H1 (cell line): ENCODE measurements at regions not wholly inside any gene's neighbourhood (a gene's known extent, or its start where the extent isn't known, plus 50 kb on each side); places are given as distances from the start of the nearest gene placed in this dataset.

ENCODE experiments used
- CTCF ChIA-PET: fragments of 300-600 bp; sonication (Branson Sonifier 250); formaldehyde crosslinking; loops from one replicate; lab custom pipeline; 2021; ENCODE audit not compliant: partially characterized antibody; lab: Charles Lee
- POLR2A ChIA-PET: fragments of 300-600 bp; sonication (Branson Sonifier 250); formaldehyde crosslinking; loops from one replicate; lab custom pipeline; 2021; ENCODE audit warnings: inconsistent platforms; ENCODE audit not compliant: partially characterized antibody; lab: Charles Lee
- DNase-seq, 2 experiments: peaks; one replicate each; pipeline versions ENCODE4 v3.0.0 to v3.0.0-alpha.2; 2010 to 2022; ENCODE audit warnings: low spot score in 2 of 2, low read depth in 1 of 2, mixed read lengths in 1 of 2
- FAIRE-seq: peaks from 2 replicates; lab custom pipeline; 2011; peaks lifted over from hg19 to GRCh38; lab: Jason Lieb, UNC
- H2AFZ ChIP-seq: 2 replicates; pipeline ENCODE4 v1.8.1; 2012; ENCODE audit warnings: low read length, inconsistent platforms
- H2AK5ac ChIP-seq: 2 replicates; pipeline ENCODE4 v1.6.1; 2013; ENCODE audit warnings: low read depth, low read length
- H2BK120ac ChIP-seq: replicated peaks from 2 replicates; pipeline ENCODE3; 2013; ENCODE audit warnings: low read depth, low read length, inconsistent platforms
- H2BK12ac ChIP-seq: 2 replicates; pipeline ENCODE4 v1.6.1; 2013; ENCODE audit warnings: low read depth, low read length
- H2BK15ac ChIP-seq: 2 replicates; pipeline ENCODE4 v1.6.1; 2013; ENCODE audit warnings: low read length
- H2BK20ac ChIP-seq: 2 replicates; pipeline ENCODE4 v1.6.1; 2013; ENCODE audit warnings: low read length
- H2BK5ac ChIP-seq: 2 replicates; pipeline ENCODE4 v1.6.1; 2013; ENCODE audit warnings: low read depth, low read length
- H3K14ac ChIP-seq: 2 replicates; pipeline ENCODE4 v1.6.1; 2013; ENCODE audit warnings: inconsistent platforms; ENCODE audit not compliant: insufficient read length
- H3K18ac ChIP-seq: 2 replicates; pipeline ENCODE4 v1.6.1; 2013; ENCODE audit warnings: low read length; ENCODE audit errors: extremely low read depth
- H3K23ac ChIP-seq: 2 replicates; pipeline ENCODE4 v1.6.1; 2013; ENCODE audit warnings: inconsistent platforms; ENCODE audit not compliant: insufficient read length
- H3K23me2 ChIP-seq: 2 replicates; pipeline ENCODE4 v1.6.1; 2013; ENCODE audit warnings: low read depth, low read length
- H3K27ac ChIP-seq: 2 replicates; pipeline ENCODE4 v1.6.1; 2011; ENCODE audit warnings: low read depth, low read length, inconsistent platforms
- H3K27me3 ChIP-seq, 4 experiments: replicated peaks in 1 of 4; 1 replicate in 1 of 4; 2 replicates in 3 of 4; pipeline versions ENCODE4 v1.6.1 to v1.8.1; 2011 to 2013; ENCODE audit warnings: low read length in 3 of 4, mild to moderate bottlenecking in 3 of 4, inconsistent platforms in 2 of 4, mixed read lengths in 2 of 4, moderate library complexity in 1 of 4; ENCODE audit not compliant: control insufficient read depth in 3 of 4, insufficient read depth in 3 of 4; ENCODE audit errors: extremely low read depth in 1 of 4
- H3K36me3 ChIP-seq, 4 experiments: 2 replicates each; pipeline versions ENCODE4 v1.6.1 to v1.8.1; 2011 to 2013; ENCODE audit warnings: mild to moderate bottlenecking in 4 of 4, low read length in 3 of 4, moderate library complexity in 2 of 4, control low read depth in 1 of 4, inconsistent platforms in 1 of 4; ENCODE audit not compliant: insufficient read depth in 4 of 4, control insufficient read depth in 2 of 4
- H3K4ac ChIP-seq: replicated peaks from 2 replicates; pipeline ENCODE3; 2013; ENCODE audit warnings: low read length, low read depth, mixed read lengths, inconsistent platforms; ENCODE audit not compliant: insufficient read length
- H3K4me1 ChIP-seq, 4 experiments: replicated peaks in 1 of 4; 1 replicate in 1 of 4; 2 replicates in 3 of 4; pipeline versions ENCODE4 v1.6.1 to v1.8.1; 2011 to 2013; ENCODE audit warnings: low read length in 3 of 4, inconsistent platforms in 2 of 4, mixed read lengths in 1 of 4; ENCODE audit not compliant: insufficient read depth in 4 of 4, control insufficient read depth in 3 of 4
- H3K4me2 ChIP-seq, 2 experiments: 2 replicates each; pipeline versions ENCODE4 v1.6.1 to v1.8.1; 2011 to 2013; ENCODE audit warnings: low read depth in 2 of 2, low read length in 2 of 2, control low read depth in 1 of 2, inconsistent platforms in 1 of 2, mild to moderate bottlenecking in 1 of 2; ENCODE audit not compliant: insufficient read depth in 1 of 2
- H3K4me3 ChIP-seq, 4 experiments: fragments of 200-600, 300-600 bp in 1 of 4; sonication (generic), shearing (Covaris generic), sonication (Bioruptor Twin) in 1 of 4; 2 replicates each; pipeline versions ENCODE4 v1.5.1 to v1.8.1; 2011 to 2016; ENCODE audit warnings: low read length in 4 of 4, low read depth in 3 of 4, control low read depth in 2 of 4, inconsistent platforms in 2 of 4, mild to moderate bottlenecking in 2 of 4, mixed read lengths in 1 of 4, moderate library complexity in 1 of 4; ENCODE audit not compliant: insufficient read depth in 2 of 4; ENCODE audit errors: extremely low read depth in 1 of 4
- H3K56ac ChIP-seq: replicated peaks from 2 replicates; pipeline ENCODE3; 2013; ENCODE audit warnings: low read depth, mild to moderate bottlenecking, mixed read lengths, low read length, inconsistent platforms; ENCODE audit not compliant: insufficient read length
- H3K79me1 ChIP-seq: 2 replicates; pipeline ENCODE4 v1.6.1; 2013; ENCODE audit warnings: low read depth, low read length, control low read depth
- H3K79me2 ChIP-seq, 2 experiments: 2 replicates each; pipeline versions ENCODE4 v1.6.1 to v1.8.1; 2012 to 2013; ENCODE audit warnings: low read length in 2 of 2, mild to moderate bottlenecking in 2 of 2, inconsistent platforms in 1 of 2; ENCODE audit not compliant: insufficient read depth in 2 of 2, control insufficient read depth in 1 of 2
- H3K9ac ChIP-seq, 4 experiments: replicated peaks in 1 of 4; 1 replicate in 1 of 4; 2 replicates in 3 of 4; pipeline versions ENCODE4 v1.6.1 to v1.8.1; 2011 to 2013; ENCODE audit warnings: low read depth in 3 of 4, low read length in 3 of 4, control low read depth in 2 of 4, mild to moderate bottlenecking in 2 of 4, moderate library complexity in 2 of 4, inconsistent platforms in 1 of 4; ENCODE audit errors: extremely low read depth in 1 of 4
- H3K9me3 ChIP-seq, 2 experiments: 2 replicates each; pipeline versions ENCODE4 v1.6.1 to v1.8.1; 2012 to 2013; ENCODE audit warnings: mild to moderate bottlenecking in 2 of 2, moderate library complexity in 2 of 2, control low read depth in 1 of 2, inconsistent platforms in 1 of 2, low read depth in 1 of 2, low read length in 1 of 2, mixed read lengths in 1 of 2; ENCODE audit not compliant: insufficient read depth in 2 of 2
- H4K20me1 ChIP-seq, 2 experiments: replicated peaks in 1 of 2; 2 replicates each; pipeline versions ENCODE3 to v1.8.1; 2011 to 2013; ENCODE audit warnings: inconsistent platforms in 2 of 2, low read length in 2 of 2, mild to moderate bottlenecking in 1 of 2; ENCODE audit not compliant: insufficient read depth in 2 of 2, control insufficient read depth in 1 of 2
- H4K5ac ChIP-seq: 2 replicates; pipeline ENCODE4 v1.6.1; 2013; ENCODE audit warnings: low read length, low read depth, mixed read lengths, inconsistent platforms; ENCODE audit not compliant: insufficient read length
- H4K8ac ChIP-seq: 2 replicates; pipeline ENCODE4 v1.8.0; 2013; ENCODE audit warnings: mild to moderate bottlenecking, moderate library complexity, low read length, inconsistent platforms; ENCODE audit not compliant: insufficient read depth; ENCODE audit errors: extremely low read depth
- H4K91ac ChIP-seq: replicated peaks from 2 replicates; pipeline ENCODE3; 2013; ENCODE audit warnings: low read length, mixed read lengths, inconsistent platforms; ENCODE audit not compliant: insufficient read length
- ASH2L ChIP-seq: fragments of 200-600, 300-600 bp; sonication (generic); IDR thresholded peaks from one replicate; pipeline ENCODE4 v1.7.1; 2017; ENCODE audit warnings: low read length
- BCL11A ChIP-seq, 2 experiments: IDR thresholded peaks; one replicate each; pipeline ENCODE4 v1.6.1; 2011; ENCODE audit warnings: low read depth in 2 of 2, low read length in 2 of 2, mild to moderate bottlenecking in 2 of 2
- E2F6 ChIP-seq: IDR thresholded peaks from 2 replicates; pipeline ENCODE4 v1.6.1; 2012; ENCODE audit warnings: inconsistent platforms
- HDAC6 ChIP-seq: IDR thresholded peaks from one replicate; pipeline ENCODE4 v1.7.1; 2012; ENCODE audit warnings: low read depth, mild to moderate bottlenecking, inconsistent platforms, low read length, moderate library complexity
- KDM4A ChIP-seq: IDR thresholded peaks from one replicate; pipeline ENCODE4 v1.7.1; 2012; ENCODE audit warnings: low read depth, mild to moderate bottlenecking, moderate library complexity, low read length, inconsistent platforms; ENCODE audit not compliant: severe bottlenecking
- MAFK ChIP-seq: IDR thresholded peaks from 2 replicates; pipeline ENCODE4 v1.6.1; 2012; ENCODE audit warnings: low read depth, mild to moderate bottlenecking, improper control_type of control experiment, low read length
- NRF1 ChIP-seq: IDR thresholded peaks from 2 replicates; pipeline ENCODE4 v1.6.1; 2011; ENCODE audit warnings: mild to moderate bottlenecking, low read depth, low read length, improper control_type of control experiment
- RAD21 ChIP-seq, 2 experiments: IDR thresholded peaks in 1 of 2; conservative IDR thresholded peaks in 1 of 2; 2 replicates each; pipeline ENCODE4 v1.6.1; 2011; ENCODE audit warnings: low read depth in 2 of 2, low read length in 2 of 2, improper control_type of control experiment in 1 of 2, inconsistent platforms in 1 of 2, mild to moderate bottlenecking in 1 of 2, moderate library complexity in 1 of 2
- RFX5 ChIP-seq: IDR thresholded peaks from 2 replicates; pipeline ENCODE4 v1.6.1; 2011; ENCODE audit warnings: low read depth, low read length, improper control_type of control experiment, borderline replicate concordance
- RNF2 ChIP-seq: fragments of 200-900, 300-1000 bp; sonication (generic); IDR thresholded peaks from 2 replicates; pipeline ENCODE4 v1.7.1; 2016; ENCODE audit warnings: borderline replicate concordance, low read depth, mild to moderate bottlenecking, antibody characterized with exemption, low read length; ENCODE audit not compliant: poor library complexity, severe bottlenecking; ENCODE audit errors: missing control alignments
- SIX5 ChIP-seq: IDR thresholded peaks from 2 replicates; pipeline ENCODE4 v1.6.1; 2011; ENCODE audit warnings: mild to moderate bottlenecking, low read depth, low read length
- SP2 ChIP-seq: IDR thresholded peaks from 2 replicates; pipeline ENCODE4 v1.6.1; 2012; ENCODE audit warnings: mild to moderate bottlenecking, low read length, inconsistent platforms
- SP4 ChIP-seq: IDR thresholded peaks from 2 replicates; pipeline ENCODE4 v1.6.1; 2012; ENCODE audit warnings: low read length, inconsistent platforms
- TAF7 ChIP-seq: optimal IDR thresholded peaks from 2 replicates; pipeline ENCODE3; 2011; ENCODE audit warnings: low read depth, mild to moderate bottlenecking, inconsistent platforms, low read length, moderate library complexity, borderline replicate concordance
- TEAD4 ChIP-seq: IDR thresholded peaks from 2 replicates; pipeline ENCODE4 v1.6.1; 2012; ENCODE audit warnings: low read depth, low read length, inconsistent platforms, mixed read lengths
- WGBS, 2 experiments: shearing (Covaris generic) in 1 of 2; methylation state at CpG; one replicate each; pipeline versions ENCODE4 v1.1.6 to v1.1.7; 2013 to 2015; ENCODE audit warnings: low lambda C conversion rate in 2 of 2, mixed read lengths in 2 of 2, inconsistent platforms in 1 of 2, low coverage in 1 of 2, missing lambda C conversion rate in 1 of 2; ENCODE audit not compliant: insufficient replicate concordance in 2 of 2, insufficient coverage in 1 of 2, insufficient read length in 1 of 2; ENCODE audit errors: extremely low coverage in 1 of 2, missing lambda C conversion rate in 1 of 2; 5-methylcytosine and 5-hydroxymethylcytosine counted together

DNA sequence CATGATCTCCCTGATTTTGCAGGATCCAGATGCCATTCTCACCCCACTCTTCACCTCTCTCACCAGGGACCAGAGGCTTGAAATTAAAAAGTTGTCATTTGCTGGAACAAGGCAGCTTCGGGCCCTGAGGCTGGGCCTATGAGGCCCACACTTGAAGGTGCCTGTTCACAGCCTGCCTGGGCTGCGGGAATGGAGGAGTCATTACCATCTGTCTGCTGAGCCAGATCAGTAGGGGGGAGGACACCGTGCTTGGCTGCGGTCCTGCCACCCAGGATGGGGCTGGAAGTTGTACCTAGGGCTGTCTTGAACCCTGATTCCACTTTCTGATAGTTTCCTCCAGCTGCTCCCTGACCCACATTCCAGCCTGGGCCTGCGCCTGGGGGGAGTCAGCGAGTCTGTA lies 208.3 kb upstream of the N4BP1 start:
- no peaks in the 10 kb centered on the region for H3K36me3 ChIP-seq
- no peak overlapping the region for H3K27ac ChIP-seq
- DNase-seq, result no peak
- H4K20me1 ChIP-seq, result no peaks in the 10 kb centered on the region
- H3K79me1 ChIP-seq, result no peaks in the 10 kb centered on the region
- no peaks in the 10 kb centered on the region for H3K9me3 ChIP-seq
- no peak overlapping the region for H2BK20ac ChIP-seq
- no peak overlapping the region for H4K8ac ChIP-seq
- H2BK12ac ChIP-seq, result no peak overlapping the region
- WGBS, 2 experiments, result 73% methylated on average over 6 of the region's 6 CpGs; no CpG with 5 or more reads in 1 of the 2 experiments
- ChIA-PET CTCF (interaction anchor here (1.3 kb wide), 1 partner anchor 13 kb away, joined by 5 read pairs; no protein-coding TSS in a partner anchor), POLR2A (no interaction called here)
- H3K4me2 ChIP-seq, result no peak overlapping the region
- no peak overlapping the region for H3K4me3 ChIP-seq
- H3K79me2 ChIP-seq, result no peaks in the 10 kb centered on the region
- no peak overlapping the region for H3K9ac ChIP-seq
- H2BK120ac ChIP-seq, result no peak overlapping the region
- no peak overlapping the region for H4K5ac ChIP-seq
- no peak overlapping the region for H3K23ac ChIP-seq
- H3K14ac ChIP-seq, result no peak overlapping the region
- no peaks in the 10 kb centered on the region for H3K23me2 ChIP-seq
- H3K27me3 ChIP-seq, result no peaks in the 10 kb centered on the region
- no peak overlapping the region for H2BK15ac ChIP-seq
- no peak overlapping the region for H3K18ac ChIP-seq
- H3K56ac ChIP-seq, result no peak overlapping the region
- no peak overlapping the region for H4K91ac ChIP-seq
- no peak overlapping the region for H2BK5ac ChIP-seq
- no peak overlapping the region for H3K4ac ChIP-seq
- no peaks in the 10 kb centered on the region; a peak in 1 of 7 replicates for H3K4me1 ChIP-seq
- H2AK5ac ChIP-seq, result no peak overlapping the region
- FAIRE-seq, result no peak
- H2AFZ ChIP-seq, result no peak overlapping the region
- TF ChIP-seq E2F6 (no peak), SIX5 (no peak), TAF7 (no peak), KDM4A (no peak), SP4 (no peak), NRF1 (no peak), ASH2L (no peak), TEAD4 (no peak), RFX5 (no peak), SP2 (no peak), RNF2 (no peak), BCL11A (IDR thresholded peaks at IDR 0.05; ENCODE audit: low read depth in 2 of 2, low read length in 2 of 2) (no peak), MAFK (no peak), HDAC6 (no peak), RAD21 (IDR thresholded peaks at IDR 0.05 in 1 of 2, conservative IDR thresholded peaks at IDR 0.05 in 1 of 2; ENCODE audit: low read depth in 2 of 2, low read length in 2 of 2) (no peak)
